K562 (cell line): ENCODE measurements at regions not wholly inside any gene's neighbourhood (a gene's known extent, or its start where the extent isn't known, plus 50 kb on each side); places are given as distances from the start of the nearest gene placed in this dataset.

Source experiments
- ATAC-seq: fragments of 200-7000 bp; cut with Tn5 transposase; 3 replicates; pipeline ENCODE4 v1.9.1; 2020; ENCODE audit warnings: moderate library complexity
- BruUV-seq: library from RNA; stranded (reverse); fragments of 400-500 nt; replicated peaks from 2 replicates; lab custom pipeline; 2021; lab: Mats Ljungman, UMichigan
- CTCF ChIA-PET: fragments of 300-600 bp; formaldehyde crosslinking; extraction: SDS; loops from one replicate; lab custom pipeline; 2021; ENCODE audit warnings: low intra/inter-chr PET ratio; lab: Yijun Ruan, JAX
- POLR2A ChIA-PET: fragments of 300-600, 350-650 bp; sonication (Branson Sonifier 250); formaldehyde crosslinking; extraction: SDS; loops from one replicate; lab custom pipeline; 2021; ENCODE audit warnings: antibody characterized with exemption, inconsistent platforms; lab: Yijun Ruan, JAX
- DNase-seq, 4 experiments: peaks; one replicate each; pipeline versions ENCODE4 v3.0.0 to v3.0.0-alpha.2; 2011 to 2018; ENCODE audit warnings: low spot score in 3 of 4, mixed read lengths in 3 of 4; ENCODE audit errors: extremely low read depth in 1 of 4
- FAIRE-seq: peaks from 2 replicates; lab custom pipeline; 2011; peaks lifted over from hg19 to GRCh38; lab: Jason Lieb, UNC
- H2AFZ ChIP-seq: 2 replicates; pipeline ENCODE4 v1.6.0; 2011; ENCODE audit warnings: low read depth, low read length, control low read depth, inconsistent platforms
- H3K27ac ChIP-seq: fragments of 200-600 bp; 3 replicates; pipeline ENCODE4 v1.8.0; 2011; ENCODE audit warnings: low read depth, mild to moderate bottlenecking, control low read depth, inconsistent platforms, low read length, moderate library complexity, mixed read lengths; ENCODE audit errors: extremely low read depth
- H3K27me3 ChIP-seq, 2 experiments: fragments of 300-600 bp in 1 of 2; 2 replicates in 1 of 2; 3 replicates in 1 of 2; pipeline versions ENCODE4 v1.6.0 to v1.8.0; 2011; ENCODE audit warnings: inconsistent platforms in 2 of 2, low read length in 2 of 2, mild to moderate bottlenecking in 1 of 2, mixed read lengths in 1 of 2, moderate library complexity in 1 of 2; ENCODE audit not compliant: control insufficient read depth in 2 of 2, insufficient read depth in 2 of 2
- H3K36me3 ChIP-seq: fragments of 300-600 bp; 3 replicates; pipeline ENCODE4 v1.8.0; 2011; ENCODE audit warnings: mild to moderate bottlenecking, low read length, inconsistent platforms; ENCODE audit not compliant: control insufficient read depth, insufficient read depth
- H3K4me1 ChIP-seq, 2 experiments: fragments of 200-600 bp in 1 of 2; replicated peaks in 1 of 2; 2 replicates in 1 of 2; 3 replicates in 1 of 2; pipeline versions ENCODE4 v1.5.1 to v1.8.0; 2011; ENCODE audit warnings: inconsistent platforms in 2 of 2, low read length in 2 of 2, mild to moderate bottlenecking in 1 of 2, mixed read lengths in 1 of 2, moderate library complexity in 1 of 2; ENCODE audit not compliant: control insufficient read depth in 2 of 2, insufficient read depth in 2 of 2
- H3K4me2 ChIP-seq: 2 replicates; pipeline ENCODE4 v1.6.1; 2011; ENCODE audit warnings: low read length, control low read depth, inconsistent platforms, mixed read lengths; ENCODE audit not compliant: insufficient read depth
- H3K4me3 ChIP-seq: fragments of 200-600 bp; sonication (generic), shearing (Covaris generic); 2 replicates; pipeline ENCODE4 v1.5.1; 2016; ENCODE audit warnings: control low read depth, inconsistent platforms
- H3K79me2 ChIP-seq: fragments of 200-600 bp; 3 replicates; pipeline ENCODE4 v1.8.0; 2011; ENCODE audit warnings: low read length, inconsistent platforms; ENCODE audit not compliant: control insufficient read depth, insufficient read depth
- H3K9ac ChIP-seq, 2 experiments: 2 replicates each; pipeline versions ENCODE4 v1.6.0 to v1.6.1; 2011; ENCODE audit warnings: low read depth in 2 of 2, low read length in 2 of 2, control low read depth in 1 of 2, inconsistent platforms in 1 of 2, mild to moderate bottlenecking in 1 of 2, mixed read lengths in 1 of 2; ENCODE audit not compliant: insufficient read depth in 1 of 2
- H3K9me1 ChIP-seq: one replicate; pipeline ENCODE4 v1.6.0; 2011; ENCODE audit warnings: inconsistent platforms, mild to moderate bottlenecking, low read length, moderate library complexity; ENCODE audit not compliant: control insufficient read depth, insufficient read depth
- H3K9me3 ChIP-seq: replicated peaks from 2 replicates; pipeline ENCODE4 v1.5.1; 2011; ENCODE audit warnings: low read depth, low read length, inconsistent platforms; ENCODE audit not compliant: control insufficient read depth, insufficient read depth
- H4K20me1 ChIP-seq: replicated peaks from 2 replicates; pipeline ENCODE4 v1.6.1; 2011; ENCODE audit warnings: low read length, inconsistent platforms, mixed read lengths; ENCODE audit not compliant: control insufficient read depth, insufficient read depth
- ETS2 ChIP-seq: IDR thresholded peaks from 2 replicates; pipeline ENCODE4 v1.6.1; 2016; ENCODE audit warnings: borderline replicate concordance, missing genetic modification characterization, mild to moderate bottlenecking, moderate library complexity, missing compliant biosample characterization; ENCODE audit not compliant: poor library complexity, severe bottlenecking
- ETV6 ChIP-seq, 3 experiments: fragments of 150-350 bp in 1 of 3; sonication (generic) in 1 of 3; formaldehyde crosslinking in 1 of 3; IDR thresholded peaks; 2 replicates each; pipeline versions ENCODE4 v1.6.1 to v1.8.0; 2014 to 2022; ENCODE audit warnings: borderline replicate concordance in 2 of 3, low read depth in 2 of 3, antibody characterized with exemption in 1 of 3, low read length in 1 of 3, mild to moderate bottlenecking in 1 of 3, missing genetic modification reagents in 1 of 3
- NCOA6 ChIP-seq: fragments of 450-650 bp; IDR thresholded peaks from 2 replicates; pipeline ENCODE4 v1.6.1; 2017; ENCODE audit warnings: mild to moderate bottlenecking
- SMARCE1 ChIP-seq: fragments of 450-650 bp; IDR thresholded peaks from 2 replicates; pipeline ENCODE4 v1.7.1; 2016; ENCODE audit warnings: mild to moderate bottlenecking
- UBTF ChIP-seq, 2 experiments: IDR thresholded peaks; 2 replicates each; pipeline ENCODE4 v1.6.1; 2012; ENCODE audit warnings: improper control_type of control experiment in 2 of 2, low read depth in 2 of 2, low read length in 2 of 2, borderline replicate concordance in 1 of 2
- WGBS: fragments of 100-300 bp; shearing (Covaris generic); methylation state at CpG from one replicate; pipeline ENCODE4 v1.1.6; 2016; ENCODE audit warnings: low coverage, mixed read lengths; ENCODE audit not compliant: insufficient coverage; ENCODE audit errors: missing lambda C conversion rate; 5-methylcytosine and 5-hydroxymethylcytosine counted together
- in situ Hi-C: fragments of 300-500 bp; cut with MboI; formaldehyde crosslinking; loops from 4 replicates; pipeline ENCODE4 v1.15.0; 2018; ENCODE audit warnings: inconsistent platforms, mixed read lengths
- intact Hi-C: fragments of 100-400 bp; cut with micrococcal nuclease; formaldehyde crosslinking; loops from 2 replicates; pipeline ENCODE4 v1.14.2; 2022

- WGBS: 12% methylated on average over 1 of the region's 1 CpG
- in situ Hi-C loops: no loop called here
- ATAC-seq: no peak
- intact Hi-C loops: no loop called here
- no peaks in the 10 kb centered on the region for H3K9me1 ChIP-seq
- H3K4me1 ChIP-seq: no peaks in the 10 kb centered on the region
- H4K20me1 ChIP-seq: no peaks in the 10 kb centered on the region
- H3K36me3 ChIP-seq: no peaks in the 10 kb centered on the region
- ChIA-PET CTCF (no interaction called here), POLR2A (no interaction called here)
- no TSS peak for BruUV-seq
- H3K9me3 ChIP-seq: no peaks in the 10 kb centered on the region
- no peak for DNase-seq
- H3K4me2 ChIP-seq: no peak overlapping the region
- no peaks in the 10 kb centered on the region for H3K79me2 ChIP-seq
- TF ChIP-seq UBTF (IDR thresholded peaks at IDR 0.05; ENCODE audit: borderline replicate concordance in 1 of 2, low read depth in 2 of 2, low read length in 2 of 2) (no peak), NCOA6 (no peak)
- H2AFZ ChIP-seq: no peak overlapping the region
- H3K27me3 ChIP-seq: no peaks in the 10 kb centered on the region
- H3K4me3 ChIP-seq: no peak overlapping the region
- no peak for FAIRE-seq
- no peak overlapping the region for H3K27ac ChIP-seq
- no peak overlapping the region for H3K9ac ChIP-seq
Measured at GRCh38 chr1:55808263-55808662, 593.1 kb upstream of the USP24 start.

GRCh38 chr1:55803429-55803828 lies 588.3 kb upstream of the USP24 start:
- TF ChIP-seq ETV6 (IDR thresholded peaks at IDR 0.05; ENCODE audit: borderline replicate concordance in 1 of 2, low read depth in 2 of 2, low read length in 1 of 2) (no peak), ETV6 (CRISPR knock-in tag; IDR thresholded peaks at IDR 0.05; ENCODE audit: borderline replicate concordance) (no peak), SMARCE1 (no peak), ETS2 (tag) (no peak)
- TF ChIP-seq, all 486 proteins: peak for 0
- CTCF ChIA-PET: no interaction called here

More at GRCh38 chr1:55803429-55803828, 588.3 kb upstream of the USP24 start:
- FAIRE-seq (no peak), DNase-seq (no peak), ATAC-seq (no peak)
- POLR2A ChIA-PET: no interaction called here
- H3K36me3 ChIP-seq: no peaks in the 10 kb centered on the region
- in situ Hi-C loops (no loop called here), intact Hi-C loops (no loop called here)
- no peak overlapping the region for H2AFZ ChIP-seq
- H3K4me1 ChIP-seq: no peaks in the 10 kb centered on the region
- no peaks in the 10 kb centered on the region for H3K27me3 ChIP-seq
- no peaks in the 10 kb centered on the region for H3K9me1 ChIP-seq
- no peak overlapping the region for H3K27ac ChIP-seq
- no peaks in the 10 kb centered on the region for H3K9me3 ChIP-seq
- no peaks in the 10 kb centered on the region for H3K79me2 ChIP-seq
- no TSS peak for BruUV-seq
- no peak overlapping the region for H3K4me2 ChIP-seq
- WGBS: 6% methylated on average over 2 of the region's 2 CpGs
- H4K20me1 ChIP-seq: no peaks in the 10 kb centered on the region
- H3K4me3 ChIP-seq: no peak overlapping the region
- H3K9ac ChIP-seq: no peak overlapping the region
